Stimulated activated naive CD8-positive, alpha-beta T cell treated with anti-CD3 and anti-CD28 coated beads, Interleukin-15, Interleukin-2, amounts not matched to agents 100 ng/mL and 50 ng/mL, for 24 hours (primary cell): ENCODE measurements at regions not wholly inside any gene's neighbourhood (a gene's known extent, or its start where the extent isn't known, plus 50 kb on each side); places are given as distances from the start of the nearest gene placed in this dataset.

ENCODE experiments used
- H3K27ac Mint-ChIP-seq: one replicate; pipeline ENCODE4 v1.8.0; 2021; ENCODE audit warnings: mild to moderate bottlenecking, mixed read lengths
- H3K27me3 Mint-ChIP-seq: one replicate; pipeline ENCODE4 v1.8.0; 2021; ENCODE audit warnings: mixed read lengths
- H3K36me3 Mint-ChIP-seq: one replicate; pipeline ENCODE4 v1.8.0; 2021; ENCODE audit warnings: low read depth, mixed read lengths
- H3K4me1 Mint-ChIP-seq: one replicate; pipeline ENCODE4 v1.8.0; 2021; ENCODE audit warnings: low read depth, mixed read lengths
- H3K4me3 Mint-ChIP-seq: one replicate; pipeline ENCODE4 v1.8.0; 2021; ENCODE audit warnings: mild to moderate bottlenecking, mixed read lengths
- H3K9me3 Mint-ChIP-seq: one replicate; pipeline ENCODE4 v1.8.0; 2021; ENCODE audit warnings: mixed read lengths

- no peaks in the 10 kb centered on the region for H3K27me3 Mint-ChIP-seq
- H3K27ac Mint-ChIP-seq: no peak overlapping the region
- no peaks in the 10 kb centered on the region for H3K4me1 Mint-ChIP-seq
- peaks cover 12% of the 10 kb centered on the region for H3K9me3 Mint-ChIP-seq
- no peaks in the 10 kb centered on the region for H3K36me3 Mint-ChIP-seq
- no peak overlapping the region for H3K4me3 Mint-ChIP-seq
These were observed 155.2 kb upstream of the KCNIP4 start for GRCh38 chr4:22103768-22104167.

- H3K4me3 Mint-ChIP-seq: no peak overlapping the region
- no peaks in the 10 kb centered on the region for H3K4me1 Mint-ChIP-seq
- no peaks in the 10 kb centered on the region for H3K36me3 Mint-ChIP-seq
- no peak overlapping the region for H3K27ac Mint-ChIP-seq
- H3K9me3 Mint-ChIP-seq: peaks cover 2% of the 10 kb centered on the region
- no peaks in the 10 kb centered on the region for H3K27me3 Mint-ChIP-seq
These were observed 151.3 kb upstream of the KCNIP4 start for GRCh38 chr4:22099896-22100295.

GRCh38 chr4:22097596-22097995 lies 149.0 kb upstream of the KCNIP4 start:
- no peaks in the 10 kb centered on the region for H3K4me1 Mint-ChIP-seq
- H3K27ac Mint-ChIP-seq: no peak overlapping the region
- H3K9me3 Mint-ChIP-seq: no peaks in the 10 kb centered on the region
- H3K27me3 Mint-ChIP-seq: no peaks in the 10 kb centered on the region
- no peaks in the 10 kb centered on the region for H3K36me3 Mint-ChIP-seq
- no peak overlapping the region for H3K4me3 Mint-ChIP-seq

GRCh38 chr4:22094217-22094616 lies 145.6 kb upstream of the KCNIP4 start:
- Mint-ChIP-seq H3K27ac (no peak overlapping the region), H3K9me3 (no peaks in the 10 kb centered on the region), H3K4me3 (no peak overlapping the region), H3K36me3 (no peaks in the 10 kb centered on the region), H3K4me1 (no peaks in the 10 kb centered on the region), H3K27me3 (no peaks in the 10 kb centered on the region)

GRCh38 chr4:22093126-22093525 lies 144.6 kb upstream of the KCNIP4 start:
- H3K36me3 Mint-ChIP-seq: no peaks in the 10 kb centered on the region
- H3K9me3 Mint-ChIP-seq: no peaks in the 10 kb centered on the region
- H3K27me3 Mint-ChIP-seq: no peaks in the 10 kb centered on the region
- H3K4me3 Mint-ChIP-seq: no peak overlapping the region
- H3K4me1 Mint-ChIP-seq: no peaks in the 10 kb centered on the region
- H3K27ac Mint-ChIP-seq: no peak overlapping the region

- H3K27ac Mint-ChIP-seq: no peak overlapping the region
- no peaks in the 10 kb centered on the region for H3K4me1 Mint-ChIP-seq
- H3K4me3 Mint-ChIP-seq: no peak overlapping the region
- no peaks in the 10 kb centered on the region for H3K9me3 Mint-ChIP-seq
- H3K36me3 Mint-ChIP-seq: no peaks in the 10 kb centered on the region
- no peaks in the 10 kb centered on the region for H3K27me3 Mint-ChIP-seq
These were observed 143.3 kb upstream of the KCNIP4 start for GRCh38 chr4:22091906-22092305.

GRCh38 chr4:22091352-22091717 lies 142.8 kb upstream of the KCNIP4 start:
- H3K27ac Mint-ChIP-seq: no peak overlapping the region
- no peak overlapping the region for H3K4me3 Mint-ChIP-seq
- no peaks in the 10 kb centered on the region for H3K36me3 Mint-ChIP-seq
- no peaks in the 10 kb centered on the region for H3K27me3 Mint-ChIP-seq
- H3K9me3 Mint-ChIP-seq: peaks cover under 1% of the 10 kb centered on the region
- H3K4me1 Mint-ChIP-seq: no peaks in the 10 kb centered on the region

- Mint-ChIP-seq H3K9me3 (peaks cover 6% of the 10 kb centered on the region), H3K36me3 (no peaks in the 10 kb centered on the region)
These were observed 142.2 kb upstream of the KCNIP4 start for GRCh38 chr4:22090661-22091351.

GRCh38 chr4:22077571-22077970 lies 129.0 kb upstream of the KCNIP4 start:
- Mint-ChIP-seq H3K4me3 (no peak overlapping the region), H3K9me3 (peaks cover 30% of the 10 kb centered on the region), H3K36me3 (no peaks in the 10 kb centered on the region), H3K4me1 (no peaks in the 10 kb centered on the region), H3K27ac (no peak overlapping the region), H3K27me3 (no peaks in the 10 kb centered on the region)

More at GRCh38 chr4:22090661-22091351, 142.2 kb upstream of the KCNIP4 start:
- no peak overlapping the region for H3K27ac Mint-ChIP-seq
- no peaks in the 10 kb centered on the region for H3K4me1 Mint-ChIP-seq
- H3K27me3 Mint-ChIP-seq: no peaks in the 10 kb centered on the region
- no peak overlapping the region for H3K4me3 Mint-ChIP-seq

GRCh38 chr4:22072726-22073125 lies 124.2 kb upstream of the KCNIP4 start:
- Mint-ChIP-seq H3K36me3 (no peaks in the 10 kb centered on the region), H3K4me1 (no peaks in the 10 kb centered on the region), H3K27me3 (no peaks in the 10 kb centered on the region), H3K9me3 (peaks cover 19% of the 10 kb centered on the region), H3K27ac (no peak overlapping the region), H3K4me3 (no peak overlapping the region)

GRCh38 chr4:22072240-22072639 lies 123.7 kb upstream of the KCNIP4 start:
- H3K27ac Mint-ChIP-seq: no peak overlapping the region
- no peaks in the 10 kb centered on the region for H3K36me3 Mint-ChIP-seq
- H3K4me1 Mint-ChIP-seq: no peaks in the 10 kb centered on the region
- H3K27me3 Mint-ChIP-seq: no peaks in the 10 kb centered on the region
- H3K9me3 Mint-ChIP-seq: peaks cover 19% of the 10 kb centered on the region
- H3K4me3 Mint-ChIP-seq: no peak overlapping the region

GRCh38 chr4:22071749-22072148 lies 123.2 kb upstream of the KCNIP4 start:
- Mint-ChIP-seq H3K27me3 (no peaks in the 10 kb centered on the region), H3K4me1 (no peaks in the 10 kb centered on the region), H3K27ac (no peak overlapping the region)

GRCh38 chr4:22070256-22070655 lies 121.7 kb upstream of the KCNIP4 start:
- H3K4me3 Mint-ChIP-seq: no peak overlapping the region
- H3K9me3 Mint-ChIP-seq: peaks cover 15% of the 10 kb centered on the region
- no peaks in the 10 kb centered on the region for H3K36me3 Mint-ChIP-seq
- no peak overlapping the region for H3K27ac Mint-ChIP-seq
- no peaks in the 10 kb centered on the region for H3K27me3 Mint-ChIP-seq
- no peaks in the 10 kb centered on the region for H3K4me1 Mint-ChIP-seq

More at GRCh38 chr4:22071749-22072148, 123.2 kb upstream of the KCNIP4 start:
- Mint-ChIP-seq H3K36me3 (no peaks in the 10 kb centered on the region), H3K9me3 (peaks cover 19% of the 10 kb centered on the region), H3K4me3 (no peak overlapping the region)

- Mint-ChIP-seq H3K27ac (no peak overlapping the region), H3K4me1 (no peaks in the 10 kb centered on the region), H3K36me3 (no peaks in the 10 kb centered on the region)
These were observed 115.0 kb upstream of the KCNIP4 start for GRCh38 chr4:22063613-22064012.

GRCh38 chr4:22062676-22063075 lies 114.1 kb upstream of the KCNIP4 start:
- Mint-ChIP-seq H3K4me3 (no peak overlapping the region), H3K9me3 (peaks cover 8% of the 10 kb centered on the region), H3K27ac (no peak overlapping the region), H3K4me1 (no peaks in the 10 kb centered on the region), H3K27me3 (no peaks in the 10 kb centered on the region), H3K36me3 (no peaks in the 10 kb centered on the region)

More at GRCh38 chr4:22063613-22064012, 115.0 kb upstream of the KCNIP4 start:
- Mint-ChIP-seq H3K9me3 (peaks cover 8% of the 10 kb centered on the region), H3K4me3 (no peak overlapping the region), H3K27me3 (no peaks in the 10 kb centered on the region)

- Mint-ChIP-seq H3K9me3 (peaks cover 15% of the 10 kb centered on the region), H3K4me1 (no peaks in the 10 kb centered on the region), H3K4me3 (no peak overlapping the region), H3K36me3 (no peaks in the 10 kb centered on the region), H3K27me3 (no peaks in the 10 kb centered on the region), H3K27ac (no peak overlapping the region)
These were observed 107.4 kb upstream of the KCNIP4 start for GRCh38 chr4:22055954-22056353.
